NCI-H2107 treated with DMSO at 0.1 percent for 48 hours (cell line): ENCODE measurements at regions not wholly inside any gene's neighbourhood (a gene's known extent, or its start where the extent isn't known, plus 50 kb on each side); places are given as distances from the start of the nearest gene placed in this dataset.
"Not testable (repeated sequence)": the region's sequence is repeated elsewhere in the genome, so short reads cannot be mapped to it uniquely, and the experiment has no call there.

Source experiments
- DNase-seq: peaks from one replicate; lab custom pipeline; 2025; ENCODE audit not compliant: unreplicated experiment; lab: John Stamatoyannopoulos, UW

DNA sequence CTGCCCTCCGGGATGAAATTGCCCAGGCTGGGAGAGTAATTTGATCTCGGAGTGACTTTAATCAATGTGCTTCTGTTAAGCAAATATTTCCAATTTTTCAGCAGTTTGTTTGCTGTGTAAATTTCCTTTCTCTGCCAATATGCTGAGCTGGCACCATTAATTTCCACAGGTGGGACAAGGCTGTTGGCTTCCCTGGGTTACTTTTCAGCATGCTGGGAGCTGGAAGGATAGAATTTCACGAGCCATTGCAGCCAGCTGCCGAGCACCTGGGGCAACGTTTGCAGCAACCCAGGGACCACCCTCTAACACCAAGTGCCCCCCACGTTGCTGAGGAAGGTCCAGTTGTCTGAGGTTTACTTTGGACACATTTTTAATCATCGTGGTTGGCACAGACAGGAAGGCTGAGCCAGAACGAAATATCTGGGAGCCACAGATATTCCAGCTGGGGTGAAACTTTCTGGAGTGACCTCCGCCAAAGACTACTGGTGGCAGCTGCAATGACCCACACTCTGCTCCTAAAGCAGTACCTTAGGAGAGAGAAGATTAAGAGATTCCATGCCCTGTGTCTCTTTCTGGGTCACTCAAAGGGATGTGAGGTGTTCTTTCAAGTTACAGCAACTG lies 293.3 kb upstream of the RGMA start:
- no peak for DNase-seq

- DNase-seq = no peak
These were observed 289.5 kb upstream of the RGMA start for GRCh38 chr15:93378558-93378957.

- no peak for DNase-seq
These were observed 283.8 kb upstream of the RGMA start for GRCh38 chr15:93372865-93373223.

DNA sequence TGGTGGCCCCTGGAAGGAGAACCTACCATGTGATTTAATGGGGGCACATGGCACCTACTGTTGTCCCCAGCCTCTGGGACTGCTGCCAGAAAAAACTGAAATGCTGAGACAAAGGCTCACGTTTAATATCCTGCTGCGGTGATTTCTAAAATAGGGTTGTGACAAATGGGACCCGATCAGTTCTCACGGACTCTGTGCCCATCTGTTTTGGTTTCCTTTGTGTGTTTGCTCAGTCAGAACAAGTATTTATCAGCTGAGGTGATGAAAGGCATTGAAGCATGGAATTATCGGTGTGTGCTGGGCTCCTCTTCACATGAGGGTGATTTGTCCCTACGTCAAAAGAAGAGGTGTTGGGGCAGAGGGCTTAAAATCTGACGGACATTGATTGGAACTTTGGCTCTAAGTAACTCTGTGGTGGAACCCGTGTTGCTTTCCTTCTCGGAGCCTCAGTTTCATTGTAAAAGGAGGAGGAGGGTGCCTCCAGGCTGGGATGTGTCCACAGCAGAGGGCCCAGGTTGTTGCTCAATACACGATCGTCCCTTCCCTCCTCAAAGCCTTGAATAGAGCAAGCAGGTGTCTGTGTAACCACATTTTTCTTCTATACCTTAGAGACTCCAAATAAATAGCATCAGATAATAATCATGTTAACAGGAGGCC lies 283.3 kb upstream of the RGMA start:
- DNase-seq = no peak

DNA sequence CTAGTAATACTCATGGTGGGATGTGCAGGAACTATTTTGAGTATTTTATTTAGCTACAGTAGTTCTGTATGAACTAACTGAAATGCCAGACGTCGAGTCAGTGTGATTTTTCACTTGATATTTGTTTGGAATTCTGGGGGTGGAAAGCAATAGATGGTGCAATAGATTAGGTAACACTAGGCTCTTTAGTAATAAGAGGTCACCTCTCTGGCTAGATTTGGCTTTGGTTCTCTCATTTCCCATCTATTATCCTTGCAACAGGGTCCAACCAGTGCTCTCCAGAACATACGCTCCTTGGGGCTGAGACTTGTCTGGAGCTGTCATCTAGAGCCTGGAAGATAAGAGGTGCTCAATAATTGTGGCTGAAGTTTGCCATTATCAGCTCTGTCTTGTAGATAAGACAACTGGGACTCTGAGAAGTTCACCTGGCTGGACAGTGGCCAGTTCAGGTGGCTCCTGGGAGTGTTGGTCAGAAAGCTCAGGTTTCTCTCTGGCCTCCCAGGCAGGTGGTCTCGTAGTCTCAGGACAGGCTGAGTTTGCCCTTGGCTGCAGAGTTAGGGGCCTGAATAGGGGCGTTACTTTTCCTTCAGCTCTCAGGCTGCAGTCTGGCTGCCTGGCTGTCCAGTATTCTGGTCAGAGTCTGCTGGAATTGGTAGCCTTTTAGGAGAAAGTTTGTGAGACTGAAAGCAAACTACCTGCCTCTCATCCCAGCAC lies 277.5 kb upstream of the RGMA start:
- no peak for DNase-seq

DNA sequence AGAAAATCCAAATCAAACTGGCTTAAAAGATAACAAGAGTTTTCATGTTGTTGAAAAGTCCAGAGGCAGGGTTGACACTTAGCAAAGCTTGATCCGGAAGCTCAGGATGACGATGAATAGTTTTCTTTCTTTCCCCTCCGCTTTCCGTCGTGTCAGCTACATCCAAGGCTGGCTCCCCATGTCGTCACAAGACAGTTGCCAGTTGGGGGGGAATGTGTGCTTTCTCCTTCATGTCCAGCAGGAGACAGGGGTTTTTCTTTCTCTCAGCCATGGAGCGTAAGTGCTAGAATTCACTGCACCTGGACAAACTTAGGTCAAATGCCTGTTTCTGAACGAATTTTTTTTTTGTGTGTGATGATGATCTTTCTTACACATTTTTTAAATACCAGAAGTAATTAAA lies 273.8 kb upstream of the RGMA start:
- DNase-seq = no peak

DNA sequence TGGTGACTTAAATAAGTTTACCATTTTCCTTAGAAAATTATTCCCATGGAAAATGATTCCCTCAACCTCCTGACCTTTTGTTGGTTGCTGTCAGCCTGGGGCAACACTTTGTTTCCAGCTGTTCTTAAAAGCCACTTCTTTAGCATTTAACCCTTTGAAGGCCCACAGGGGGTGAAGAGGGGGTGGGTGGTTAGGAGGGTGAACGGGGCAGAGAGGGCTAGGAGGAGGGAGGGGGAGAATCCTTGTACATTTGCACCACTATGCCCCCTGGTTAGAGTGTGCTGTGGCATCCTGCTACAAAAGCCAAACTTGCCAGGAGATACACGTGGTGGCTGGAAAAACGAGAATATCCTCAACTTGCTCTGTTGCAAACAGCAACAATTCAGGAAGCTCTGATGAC lies 273.2 kb upstream of the RGMA start:
- DNase-seq = no peak

DNA sequence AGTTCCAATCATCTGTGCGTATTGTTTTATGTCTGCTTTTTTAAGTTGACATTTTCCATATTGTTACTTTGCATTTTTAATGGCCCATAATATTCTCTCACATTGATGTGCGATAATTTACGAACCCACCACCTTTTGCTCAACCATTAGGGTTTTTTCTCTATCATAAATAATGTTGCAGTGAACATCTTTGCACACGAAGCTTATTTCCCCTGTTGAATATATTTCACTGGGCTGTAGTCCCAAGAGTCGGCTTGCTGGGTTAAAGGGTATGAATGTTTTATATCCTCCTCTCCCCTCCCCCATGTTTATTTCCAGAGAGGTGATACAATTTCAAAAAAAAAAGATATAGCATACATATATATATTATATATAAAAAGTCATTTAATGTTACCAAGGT lies 272.7 kb upstream of the RGMA start:
- no peak for DNase-seq

- no peak for DNase-seq
These were observed 272.0 kb upstream of the RGMA start for GRCh38 chr15:93360976-93361375.

- no peak for DNase-seq
These were observed 271.3 kb upstream of the RGMA start for GRCh38 chr15:93360318-93360717.

DNA sequence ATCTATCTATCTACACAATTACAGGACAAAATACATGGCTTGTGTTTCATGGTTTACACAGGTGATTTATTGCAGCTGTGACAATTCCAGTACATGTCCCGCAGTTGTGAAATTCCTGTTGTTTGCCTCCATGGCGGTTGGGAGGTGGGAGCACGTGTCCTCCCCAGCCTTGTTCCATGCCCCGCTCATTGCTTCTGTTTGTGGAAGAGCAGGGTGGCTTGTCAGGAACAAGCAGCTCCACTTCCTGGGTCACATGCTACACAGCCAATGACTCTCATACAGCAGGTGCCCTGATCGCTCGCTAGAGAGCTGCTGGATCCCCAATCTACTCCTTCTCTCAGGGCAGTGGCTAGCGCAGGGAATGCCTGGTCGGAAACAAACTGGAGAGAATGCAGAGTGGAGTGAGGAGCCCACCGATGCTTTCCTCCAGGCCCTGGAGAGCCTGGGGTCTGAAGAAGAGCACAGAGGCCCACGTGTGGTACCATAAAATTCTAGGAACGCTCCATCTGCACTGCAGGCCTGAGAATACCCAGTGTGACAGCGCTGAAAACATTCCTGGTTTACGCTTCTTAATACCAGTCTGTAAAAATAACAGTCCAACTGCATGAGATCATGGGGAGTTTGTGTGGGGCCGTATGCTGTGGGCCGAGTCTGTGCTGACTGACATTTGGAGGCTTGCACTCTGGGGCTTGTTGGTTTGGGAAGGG lies 270.6 kb upstream of the RGMA start:
- no peak for DNase-seq

- DNase-seq = no peak
These were observed 270.0 kb upstream of the RGMA start for GRCh38 chr15:93359060-93359408.

GRCh38 chr15:93358166-93359059 lies 269.4 kb upstream of the RGMA start:
- no peak for DNase-seq

DNA sequence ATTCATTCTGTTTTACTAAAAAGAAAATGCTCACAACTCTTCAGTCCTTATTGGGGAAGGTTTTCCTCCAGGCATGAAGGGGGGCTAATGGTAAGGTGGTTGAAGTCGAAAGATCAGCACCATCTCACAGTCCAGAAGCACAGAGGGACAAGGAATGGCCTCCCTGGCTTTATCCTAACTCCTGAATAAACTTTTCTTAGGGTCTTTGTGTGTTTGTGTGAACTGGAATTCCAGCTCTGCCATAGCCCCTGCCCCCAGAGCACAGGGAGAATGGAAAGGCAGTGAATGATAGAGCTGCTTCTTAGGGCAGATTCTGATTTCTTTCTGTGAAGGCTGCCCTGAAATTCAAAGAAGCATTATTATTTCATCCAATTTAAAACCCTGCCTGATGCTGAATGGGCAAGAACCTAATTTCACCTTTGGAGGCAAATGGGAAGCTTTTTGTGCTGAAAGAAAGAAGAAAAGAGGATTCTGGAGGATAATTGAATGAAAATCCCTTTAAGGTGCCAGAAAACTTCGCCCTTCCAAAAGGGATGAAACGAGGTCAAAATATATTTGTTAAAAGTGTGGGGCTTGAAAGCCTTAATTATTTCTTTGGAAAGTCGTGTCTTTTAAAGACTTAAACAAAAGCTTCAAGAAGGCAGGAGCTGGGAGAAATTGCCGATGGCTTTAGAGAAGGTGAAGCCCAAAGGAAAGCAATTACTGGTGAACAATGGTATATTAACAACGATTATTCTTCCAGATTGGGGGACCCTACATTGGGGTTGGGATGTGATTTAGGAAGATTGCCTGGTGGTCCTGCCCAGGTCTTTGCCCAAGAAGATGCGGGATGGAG lies 259.9 kb upstream of the RGMA start:
- DNase-seq = no peak

GRCh38 chr15:93347986-93348385 lies 259.0 kb upstream of the RGMA start:
- no peak for DNase-seq

DNA sequence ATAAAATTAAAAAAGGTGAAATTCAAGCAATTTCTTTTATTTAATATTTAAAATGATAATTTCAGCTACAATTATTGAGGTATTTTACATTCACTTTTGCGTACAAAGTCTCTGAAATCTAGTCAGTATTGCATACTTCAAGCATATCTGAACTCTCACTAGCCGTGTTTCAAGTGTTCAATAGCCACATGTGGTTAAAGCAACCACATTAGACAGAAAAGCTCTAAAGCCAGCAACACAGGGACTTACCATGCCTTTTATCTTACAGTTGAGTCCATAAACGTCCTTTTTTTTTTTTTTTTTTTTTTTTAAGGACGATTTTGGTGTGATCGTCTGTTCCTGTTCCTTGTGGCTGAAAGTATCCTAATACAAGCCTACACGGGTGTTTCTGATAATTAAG lies 257.0 kb upstream of the RGMA start:
- DNase-seq = no peak

DNA sequence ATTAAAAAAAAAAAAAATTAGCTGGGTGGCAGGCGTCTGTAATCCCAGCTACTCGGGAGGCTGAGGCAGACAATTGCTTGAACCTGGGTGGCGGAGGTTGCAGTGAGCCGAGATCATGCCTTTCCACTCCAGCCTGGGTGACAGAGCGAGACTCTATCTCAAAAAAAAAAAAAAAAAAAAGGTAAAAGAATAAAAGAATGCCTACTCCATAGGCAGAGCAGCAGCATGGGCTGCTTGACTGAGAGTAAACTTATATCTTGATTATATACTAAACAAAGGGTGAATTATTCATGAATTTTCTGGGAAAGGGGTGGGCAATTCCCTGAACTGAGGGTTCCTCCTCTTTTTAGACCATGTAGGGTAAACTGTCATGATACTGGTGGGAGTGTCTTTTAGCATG lies 254.4 kb upstream of the RGMA start:
- not testable (repeated sequence) for DNase-seq

DNA sequence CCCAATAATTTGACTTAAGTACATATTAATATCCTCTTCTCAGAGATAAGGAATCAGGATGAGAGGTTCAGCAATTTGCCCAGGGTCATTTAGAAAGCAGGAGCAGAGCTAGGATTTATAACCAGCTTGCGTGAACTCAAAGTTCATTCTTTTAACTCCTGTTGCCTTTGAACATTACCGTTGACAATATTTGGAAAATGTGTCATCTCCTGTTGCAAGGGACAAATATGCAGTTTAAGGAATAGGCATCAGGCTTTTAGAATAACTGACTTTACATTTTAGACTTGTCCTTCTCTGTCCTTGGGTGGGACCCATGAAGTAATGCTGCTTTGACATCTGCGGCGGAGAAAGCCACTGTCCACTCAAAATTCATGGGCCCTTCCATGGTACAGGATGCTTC lies 252.2 kb upstream of the RGMA start:
- DNase-seq = no peak

DNA sequence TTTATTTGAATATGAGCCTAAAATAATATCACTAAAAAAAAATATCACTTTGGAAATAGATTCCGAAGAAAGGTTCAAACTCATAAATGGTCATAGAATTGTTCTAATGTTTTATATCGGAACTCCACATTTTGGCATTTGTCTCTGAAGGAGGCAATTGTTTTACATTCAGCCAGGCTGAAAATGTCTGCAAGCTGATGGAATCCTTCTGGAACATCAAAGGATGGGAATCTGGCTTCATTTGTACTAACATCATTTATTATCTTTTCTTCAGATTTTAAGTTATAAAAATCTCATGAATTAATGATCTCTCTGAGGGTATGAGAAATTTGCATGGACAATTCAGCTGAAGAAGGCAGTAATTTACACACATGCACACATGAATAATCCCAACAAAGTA lies 251.4 kb upstream of the RGMA start:
- DNase-seq = no peak

- DNase-seq = no peak
These were observed 244.8 kb upstream of the RGMA start for GRCh38 chr15:93333796-93334195.
